Stromal cell of bone marrow (primary cell): ENCODE measurements at regions not wholly inside any gene's neighbourhood (a gene's known extent, or its start where the extent isn't known, plus 50 kb on each side); places are given as distances from the start of the nearest gene placed in this dataset.
"Not testable (repeated sequence)": the region's sequence is repeated elsewhere in the genome, so short reads cannot be mapped to it uniquely, and the experiment has no call there.

Experiments
- DNase-seq: peaks from one replicate; pipeline ENCODE4 v3.0.0-alpha.2; 2012; ENCODE audit warnings: low read depth

GRCh38 chr1:194068446-194069167 lies 882.2 kb upstream of the B3GALT2 start:
- no peak for DNase-seq

GRCh38 chr1:194067772-194068171 lies 881.4 kb upstream of the B3GALT2 start:
- no peak for DNase-seq

GRCh38 chr1:194062962-194063361 lies 876.5 kb upstream of the B3GALT2 start:
- no peak for DNase-seq

GRCh38 chr1:194062526-194062925 lies 876.1 kb upstream of the B3GALT2 start:
- no peak for DNase-seq

GRCh38 chr1:194060481-194060880 lies 874.1 kb upstream of the B3GALT2 start:
- DNase-seq: no peak

GRCh38 chr1:194058268-194058667 lies 871.9 kb upstream of the B3GALT2 start:
- DNase-seq: not testable (repeated sequence)

GRCh38 chr1:194056169-194056568 lies 869.8 kb upstream of the B3GALT2 start:
- DNase-seq: no peak

GRCh38 chr1:194055536-194055935 lies 869.1 kb upstream of the B3GALT2 start:
- no peak for DNase-seq

- DNase-seq: no peak
These were observed 866.3 kb upstream of the B3GALT2 start for GRCh38 chr1:194052514-194053338.

GRCh38 chr1:194047921-194048320 lies 861.5 kb upstream of the B3GALT2 start:
- no peak for DNase-seq

- DNase-seq: no peak
These were observed 860.8 kb upstream of the B3GALT2 start for GRCh38 chr1:194047206-194047605.

- DNase-seq: no peak
These were observed 859.0 kb upstream of the B3GALT2 start for GRCh38 chr1:194045416-194045815.

- no peak for DNase-seq
These were observed 858.5 kb upstream of the B3GALT2 start for GRCh38 chr1:194044892-194045291.

- DNase-seq: no peak
These were observed 857.8 kb upstream of the B3GALT2 start for GRCh38 chr1:194043984-194044755.

- no peak for DNase-seq
These were observed 856.3 kb upstream of the B3GALT2 start for GRCh38 chr1:194042736-194043135.

- DNase-seq: no peak
These were observed 854.1 kb upstream of the B3GALT2 start for GRCh38 chr1:194040496-194040895.

- no peak for DNase-seq
These were observed 853.2 kb upstream of the B3GALT2 start for GRCh38 chr1:194039578-194039977.

GRCh38 chr1:194033646-194034045 lies 847.2 kb upstream of the B3GALT2 start:
- no peak for DNase-seq

GRCh38 chr1:194028002-194028401 lies 841.6 kb upstream of the B3GALT2 start:
- DNase-seq: no peak

- no peak for DNase-seq
These were observed 840.0 kb upstream of the B3GALT2 start for GRCh38 chr1:194026422-194026821.

GRCh38 chr1:194024659-194025058 lies 838.2 kb upstream of the B3GALT2 start:
- DNase-seq: no peak

- no peak for DNase-seq
These were observed 827.6 kb upstream of the B3GALT2 start for GRCh38 chr1:194014014-194014413.

GRCh38 chr1:194013561-194013960 lies 827.1 kb upstream of the B3GALT2 start:
- DNase-seq: no peak
